Endothelial cell of umbilical vein (primary cell): ENCODE measurements at regions not wholly inside any gene's neighbourhood (a gene's known extent, or its start where the extent isn't known, plus 50 kb on each side); places are given as distances from the start of the nearest gene placed in this dataset.

Experiments used
- BruUV-seq: library from RNA; stranded (reverse); fragments of 400-500 nt; replicated peaks from 2 replicates; lab custom pipeline; 2021; lab: Mats Ljungman, UMichigan
- CTCF ChIA-PET: fragments of 300-600, 350-600 bp; sonication (Branson Sonifier 250); formaldehyde crosslinking; loops from one replicate; lab custom pipeline; 2021; ENCODE audit warnings: antibody characterized with exemption, inconsistent platforms; lab: Charles Lee
- POLR2A ChIA-PET: fragments of 300-600, 350-600 bp; sonication (Branson Sonifier 250); formaldehyde crosslinking; loops from one replicate; lab custom pipeline; 2021; ENCODE audit warnings: antibody characterized with exemption, inconsistent platforms; lab: Charles Lee
- DNase-seq: peaks from one replicate; pipeline ENCODE4 v3.0.0-alpha.2; 2011; ENCODE audit warnings: low read depth, low spot score
- FAIRE-seq: peaks from 2 replicates; lab custom pipeline; 2011; peaks lifted over from hg19 to GRCh38; lab: Jason Lieb, UNC
- H2AFZ ChIP-seq: 2 replicates; pipeline ENCODE4 v1.6.0; 2012; ENCODE audit warnings: low read depth, low read length, control low read depth, inconsistent platforms
- H3K27ac ChIP-seq: 2 replicates; pipeline ENCODE4 v1.5.1; 2011; ENCODE audit warnings: low read depth, mild to moderate bottlenecking, control low read depth, low read length, moderate library complexity; ENCODE audit not compliant: insufficient read depth
- H3K27me3 ChIP-seq, 2 experiments: 2 replicates each; pipeline versions ENCODE4 v1.6.0 to v1.6.1; 2011; ENCODE audit warnings: low read length in 2 of 2, mixed read lengths in 1 of 2; ENCODE audit not compliant: control insufficient read depth in 2 of 2, insufficient read depth in 2 of 2
- H3K36me3 ChIP-seq, 2 experiments: 2 replicates in 1 of 2; 3 replicates in 1 of 2; pipeline ENCODE4 v1.5.1; 2011; ENCODE audit warnings: low read length in 2 of 2, mild to moderate bottlenecking in 1 of 2, moderate library complexity in 1 of 2; ENCODE audit not compliant: control insufficient read depth in 2 of 2, insufficient read depth in 2 of 2; ENCODE audit errors: extremely low read depth in 1 of 2
- H3K4me1 ChIP-seq: 3 replicates; pipeline ENCODE4 v1.5.1; 2011; ENCODE audit warnings: mild to moderate bottlenecking, low read length; ENCODE audit not compliant: control insufficient read depth, insufficient read depth; ENCODE audit errors: extremely low read depth
- H3K4me2 ChIP-seq: 2 replicates; pipeline ENCODE4 v1.6.1; 2011; ENCODE audit warnings: low read length, control low read depth, mixed read lengths; ENCODE audit not compliant: insufficient read depth
- H3K4me3 ChIP-seq, 3 experiments: fragments of 200-600 bp in 1 of 3; sonication (generic), shearing (Covaris generic) in 1 of 3; replicated peaks in 1 of 3; 2 replicates each; pipeline ENCODE4 v1.5.1; 2011 to 2016; ENCODE audit warnings: control low read depth in 3 of 3, low read length in 3 of 3, mild to moderate bottlenecking in 2 of 3, inconsistent platforms in 1 of 3, low read depth in 1 of 3, moderate library complexity in 1 of 3; ENCODE audit not compliant: insufficient read depth in 1 of 3
- H3K79me2 ChIP-seq: 2 replicates; pipeline ENCODE4 v1.6.0; 2012; ENCODE audit warnings: low read length, inconsistent platforms; ENCODE audit not compliant: control insufficient read depth, insufficient read depth
- H3K9ac ChIP-seq: replicated peaks from 2 replicates; pipeline ENCODE3; 2011; ENCODE audit warnings: low read length, control low read depth; ENCODE audit not compliant: insufficient read depth; ENCODE audit errors: extremely low read depth
- H3K9me1 ChIP-seq: replicated peaks from 3 replicates; pipeline ENCODE4 v1.6.0; 2011; ENCODE audit warnings: mild to moderate bottlenecking, low read length; ENCODE audit not compliant: control insufficient read depth, insufficient read depth; ENCODE audit errors: extremely low read depth
- H3K9me3 ChIP-seq: replicated peaks from 2 replicates; pipeline ENCODE4 v1.5.1; 2012; ENCODE audit warnings: low read length, inconsistent platforms; ENCODE audit not compliant: control insufficient read depth, insufficient read depth
- H4K20me1 ChIP-seq: replicated peaks from 2 replicates; pipeline ENCODE3; 2011; ENCODE audit warnings: mild to moderate bottlenecking, low read length; ENCODE audit not compliant: control insufficient read depth, insufficient read depth; ENCODE audit errors: extremely low read depth
- CTCF ChIP-seq, 2 donors: IDR thresholded peaks; 1 replicate in 1 of 2; 2 replicates in 1 of 2; pipeline ENCODE4 v1.5.1; 2011; ENCODE audit warnings: low read length in 2 of 2, mild to moderate bottlenecking in 2 of 2, moderate library complexity in 2 of 2, control low read depth in 1 of 2, inconsistent platforms in 1 of 2, low read depth in 1 of 2; ENCODE audit not compliant: insufficient read depth in 1 of 2; ENCODE audit errors: extremely low read depth in 1 of 2
- EZH2 ChIP-seq: IDR thresholded peaks from 2 replicates; pipeline ENCODE4 v1.6.1; 2012; ENCODE audit warnings: borderline replicate concordance, low read depth, mild to moderate bottlenecking, moderate library complexity, low read length, inconsistent platforms; ENCODE audit not compliant: severe bottlenecking
- FOS ChIP-seq: IDR thresholded peaks from 2 replicates; pipeline ENCODE4 v1.6.1; 2011; ENCODE audit warnings: mild to moderate bottlenecking, low read length, moderate library complexity, borderline replicate concordance; ENCODE audit not compliant: insufficient read depth
- GATA2 ChIP-seq: IDR thresholded peaks from 2 replicates; pipeline ENCODE4 v1.7.0; 2011; ENCODE audit warnings: low read depth, mild to moderate bottlenecking, moderate library complexity, mixed read lengths, low read length; ENCODE audit not compliant: insufficient read length, insufficient read depth
- JUN ChIP-seq: IDR thresholded peaks from 2 replicates; pipeline ENCODE4 v1.6.1; 2011; ENCODE audit warnings: borderline replicate concordance, low read depth; ENCODE audit not compliant: insufficient read length, insufficient read depth
- MAX ChIP-seq: IDR thresholded peaks from 2 replicates; pipeline ENCODE4 v1.6.1; 2011; ENCODE audit not compliant: insufficient read depth, insufficient read length
- MYC ChIP-seq: IDR thresholded peaks from one replicate; pipeline ENCODE4 v1.6.1; 2011; ENCODE audit warnings: mild to moderate bottlenecking, low read depth, low read length
- POLR2A ChIP-seq: IDR thresholded peaks from 2 replicates; pipeline ENCODE4 v1.6.1; 2012; ENCODE audit warnings: low read depth, mild to moderate bottlenecking, control low read depth, low read length
- POLR2AphosphoS5 ChIP-seq: IDR thresholded peaks from 2 replicates; pipeline ENCODE4 v1.6.1; 2012; ENCODE audit warnings: low read depth, mild to moderate bottlenecking, control low read depth, low read length, moderate library complexity; ENCODE audit not compliant: insufficient read depth
- dilution Hi-C: fragments of 300-500 bp; cut with MboI; formaldehyde crosslinking; loops from one replicate; pipeline ENCODE4 v1.15.0; 2019; ENCODE audit warnings: low sequenced_read_pairs; ENCODE audit not compliant: extremely low pct_ligation_motif_present
- intact Hi-C: fragments of 100-400 bp; cut with micrococcal nuclease; formaldehyde crosslinking; loops from one replicate; pipeline ENCODE4 v1.10.0; 2022

DNA sequence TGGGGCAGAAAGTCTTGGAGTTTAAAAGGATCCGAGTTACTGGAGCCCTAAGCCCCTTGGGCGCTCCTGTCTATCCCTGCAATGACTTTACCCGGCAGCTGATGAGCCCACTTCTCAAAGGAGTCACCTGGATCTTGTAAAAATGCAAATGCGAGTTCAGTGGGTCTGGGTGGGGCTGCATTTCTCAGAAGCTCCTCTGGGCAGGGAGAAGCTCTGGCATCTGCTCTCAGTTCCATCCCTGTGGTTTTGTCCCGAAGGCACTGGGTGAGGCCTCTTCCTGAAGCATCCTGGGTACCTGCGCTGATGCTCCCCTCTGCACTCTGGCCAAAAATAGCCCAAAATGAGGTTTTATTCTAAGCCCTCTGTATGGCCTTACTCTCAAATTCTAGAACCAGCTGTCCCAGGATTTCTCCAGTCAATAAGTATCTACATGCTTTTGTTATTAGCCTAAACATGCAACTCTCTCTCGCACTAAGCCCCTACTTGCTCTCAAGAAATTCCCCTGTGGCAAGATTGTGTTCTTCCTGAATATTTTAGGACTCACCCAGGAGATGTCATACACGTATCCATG is 167.8 kb upstream of the APCDD1 start:
- Histone ChIP-seq H3K9me3 (peaks cover 2% of the 10 kb centered on the region), H3K4me1 (peaks cover 26% of the 10 kb centered on the region), H3K4me2 (no peak overlapping the region), H3K27me3 (no peaks in the 10 kb centered on the region), H3K9me1 (no peaks in the 10 kb centered on the region), H3K4me3 (no peak overlapping the region), H2AFZ (no peak overlapping the region), H4K20me1 (no peaks in the 10 kb centered on the region), H3K79me2 (no peaks in the 10 kb centered on the region), H3K27ac (no peak overlapping the region), H3K36me3 (no peaks in the 10 kb centered on the region), H3K9ac (no peak overlapping the region)
- no peak for FAIRE-seq
- intact Hi-C loops: no loop called here
- DNase-seq: no peak
- POLR2A ChIA-PET: no interaction called here
- CTCF ChIA-PET: interaction anchor here (1.1 kb wide), 1 partner anchor 14 kb away, joined by 3 read pairs; no protein-coding TSS in a partner anchor
- no TSS peak for BruUV-seq
- TF ChIP-seq GATA2 (no peak), FOS (no peak), MYC (no peak), MAX (no peak), JUN (no peak), POLR2AphosphoS5 (no peak)
- dilution Hi-C loops: no loop called here

GRCh38 chr18:10289251-10289650 is 165.2 kb upstream of the APCDD1 start:
- CTCF ChIA-PET: no interaction called here

More at GRCh38 chr18:10289251-10289650, 165.2 kb upstream of the APCDD1 start:
- Histone ChIP-seq H3K27ac (no peak overlapping the region), H3K4me1 (peaks cover 32% of the 10 kb centered on the region), H3K4me3 (no peak overlapping the region), H3K4me2 (no peak overlapping the region), H3K36me3 (no peaks in the 10 kb centered on the region), H3K9ac (no peak overlapping the region), H3K27me3 (no peaks in the 10 kb centered on the region), H3K9me1 (no peaks in the 10 kb centered on the region), H3K79me2 (no peaks in the 10 kb centered on the region), H4K20me1 (no peaks in the 10 kb centered on the region), H3K9me3 (peaks cover 2% of the 10 kb centered on the region), H2AFZ (no peak overlapping the region)
- no TSS peak for BruUV-seq
- TF ChIP-seq EZH2: no peak
- TF ChIP-seq FOS: no peak
- TF ChIP-seq MYC: no peak
- TF ChIP-seq POLR2A: no peak
- TF ChIP-seq CTCF (IDR thresholded peaks at IDR 0.05; ENCODE audit: extremely low read depth in 1 of 2, insufficient read depth in 1 of 2, low read depth in 1 of 2, low read length in 2 of 2): no peak
- TF ChIP-seq JUN: no peak
- TF ChIP-seq GATA2: no peak
- no peak for TF ChIP-seq MAX
- TF ChIP-seq POLR2AphosphoS5: no peak
- FAIRE-seq (no peak), DNase-seq (no peak)
- dilution Hi-C loops (no loop called here), intact Hi-C loops (no loop called here)
- POLR2A ChIA-PET: no interaction called here
